GM19025 (cell line): ENCODE measurements at regions not wholly inside any gene's neighbourhood (a gene's known extent, or its start where the extent isn't known, plus 50 kb on each side); places are given as distances from the start of the nearest gene placed in this dataset.

Experiments used
- ATAC-seq: cut with Tn5 transposase; IDR thresholded peaks from one replicate; pipeline ENCODE4 v1.9.1; 2021; ENCODE audit warnings: mild to moderate bottlenecking, low read depth, moderate library complexity; ENCODE audit not compliant: unreplicated experiment

- no peak for ATAC-seq
Measured at GRCh38 chr5:165874851-165875250, 2369.4 kb downstream of the MAT2B start.

GRCh38 chr5:165876538-165876937 is 2371.1 kb downstream of the MAT2B start:
- no peak for ATAC-seq

- ATAC-seq: no peak
Measured at GRCh38 chr5:165877475-165877874, 2372.1 kb downstream of the MAT2B start.

- ATAC-seq: no peak
Measured at GRCh38 chr5:165881259-165881658, 2375.8 kb downstream of the MAT2B start.

GRCh38 chr5:165882099-165882498 is 2376.7 kb downstream of the MAT2B start:
- ATAC-seq: no peak

- no peak for ATAC-seq
Measured at GRCh38 chr5:165885623-165886350, 2380.4 kb downstream of the MAT2B start.

GRCh38 chr5:165887147-165887546 is 2381.7 kb downstream of the MAT2B start:
- no peak for ATAC-seq

GRCh38 chr5:165892383-165892782 is 2387.0 kb downstream of the MAT2B start:
- no peak for ATAC-seq

- no peak for ATAC-seq
Measured at GRCh38 chr5:165894916-165895315, 2389.5 kb downstream of the MAT2B start.

- no peak for ATAC-seq
Measured at GRCh38 chr5:165903835-165904234, 2387.6 kb upstream of the WWC1 start.

GRCh38 chr5:165906871-165907270 is 2384.6 kb upstream of the WWC1 start:
- no peak for ATAC-seq

GRCh38 chr5:165913059-165913458 is 2378.4 kb upstream of the WWC1 start:
- ATAC-seq: no peak

GRCh38 chr5:165914456-165914855 is 2377.0 kb upstream of the WWC1 start:
- ATAC-seq: no peak

- no peak for ATAC-seq
Measured at GRCh38 chr5:165919196-165919595, 2372.2 kb upstream of the WWC1 start.

GRCh38 chr5:165920655-165921054 is 2370.8 kb upstream of the WWC1 start:
- ATAC-seq: no peak

- ATAC-seq: no peak
Measured at GRCh38 chr5:165928971-165929370, 2362.5 kb upstream of the WWC1 start.

- no peak for ATAC-seq
Measured at GRCh38 chr5:165940541-165940940, 2350.9 kb upstream of the WWC1 start.

GRCh38 chr5:165956854-165957253 is 2334.6 kb upstream of the WWC1 start:
- ATAC-seq: no peak

GRCh38 chr5:165981671-165982070 is 2309.8 kb upstream of the WWC1 start:
- ATAC-seq: no peak

GRCh38 chr5:165996201-165996875 is 2295.1 kb upstream of the WWC1 start:
- ATAC-seq: no peak

GRCh38 chr5:165999693-166000320 is 2291.6 kb upstream of the WWC1 start:
- no peak for ATAC-seq

GRCh38 chr5:166004006-166004405 is 2287.4 kb upstream of the WWC1 start:
- ATAC-seq: no peak
